Body of pancreas (tissue), 4 donors: ENCODE measurements at regions not wholly inside any gene's neighbourhood (a gene's known extent, or its start where the extent isn't known, plus 50 kb on each side); places are given as distances from the start of the nearest gene placed in this dataset.

Experiments used
- ATAC-seq: fragments of 150-250 bp; one replicate; pipeline ENCODE4 v1.9.1; 2016
- DNase-seq, 4 donors: peaks; one replicate each; pipeline ENCODE4 v3.0.0-alpha.2; 2019
- H3K27ac ChIP-seq, 4 donors: fragments of 200-600 bp; sonication (generic); 1 replicate in 3 of 4; 2 replicates in 1 of 4; pipeline versions ENCODE4 v1.5.1 to v1.6.1; 2016 to 2019; ENCODE audit warnings: mild to moderate bottlenecking in 1 of 4, mixed read lengths in 1 of 4, moderate library complexity in 1 of 4
- H3K27me3 ChIP-seq, 2 donors: fragments of 200-600 bp; sonication (generic); one replicate each; pipeline ENCODE4 v1.6.0; 2016; ENCODE audit warnings: mild to moderate bottlenecking in 1 of 2
- H3K36me3 ChIP-seq, 2 donors: fragments of 200-600 bp; sonication (generic); replicated peaks in 1 of 2; 2 replicates each; pipeline ENCODE4 v1.5.1; 2016; ENCODE audit warnings: low read depth in 2 of 2; ENCODE audit not compliant: insufficient read depth in 1 of 2
- H3K4me1 ChIP-seq: fragments of 200-600 bp; sonication (generic); one replicate; pipeline ENCODE4 v1.6.0; 2016
- H3K4me3 ChIP-seq, 2 donors: fragments of 200-600 bp; sonication (generic); 1 replicate in 1 of 2; 2 replicates in 1 of 2; pipeline ENCODE4 v1.5.1; 2016 to 2019
- H3K9me3 ChIP-seq, 3 donors: fragments of 200-600 bp; sonication (generic); 1 replicate in 2 of 3; 2 replicates in 1 of 3; pipeline ENCODE4 v1.5.1; 2016
- POLR2A ChIP-seq, 3 donors: fragments of 450-650 bp; IDR thresholded peaks; one replicate each; pipeline ENCODE4 v1.6.1; 2016; ENCODE audit warnings: antibody characterized with exemption in 3 of 3, mild to moderate bottlenecking in 2 of 3
- WGBS, 2 donors: methylation state at CpG; one replicate each; pipeline ENCODE4 v1.1.5; 2017; 5-methylcytosine and 5-hydroxymethylcytosine counted together
- intact Hi-C: fragments of 100-400 bp; cut with DNase I; formaldehyde crosslinking; loops from one replicate; pipeline ENCODE4 v1.15.1; 2023
- TF ChIP-seq, protein P1 (sequence below), 7 experiments: fragments of 450-650 bp in 4 of 7; fragments of 200-600 bp in 3 of 7; sonication (generic) in 3 of 7; IDR thresholded peaks; one replicate each; pipeline ENCODE4 v1.5.1; 2016 to 2019; ENCODE audit warnings: antibody characterized with exemption in 7 of 7

GRCh38 chr18:42445359-42445758 lies 490.3 kb downstream of the PIK3C3 start:
- H3K9me3 ChIP-seq, result peaks cover 0 to 18% (median 0%) of the 10 kb centered on the region in 3 donors

DNA sequence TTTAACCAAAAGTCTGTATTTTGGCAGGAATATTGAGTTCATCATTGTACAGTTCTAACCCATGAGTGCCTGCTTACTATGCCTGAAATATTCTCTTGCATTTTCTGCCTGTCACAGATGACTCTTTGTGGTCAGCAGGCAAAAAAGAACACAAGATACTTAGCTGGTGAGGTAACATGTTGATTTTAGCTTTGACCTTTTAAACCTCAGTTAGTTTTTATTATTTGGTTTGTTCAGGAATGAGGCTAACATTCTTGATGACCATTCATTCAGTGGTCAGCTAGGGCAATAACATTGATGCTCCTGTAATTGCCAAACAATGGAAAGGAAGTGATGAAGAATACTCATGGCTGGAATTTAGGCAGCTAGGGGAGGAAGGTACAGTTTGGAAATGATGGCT lies 491.2 kb downstream of the PIK3C3 start:
- ATAC-seq, result no peak
- Histone ChIP-seq H3K36me3 (no peaks in the 10 kb centered on the region), H3K27ac (no peak overlapping the region), H3K27me3 (no peaks in the 10 kb centered on the region), H3K4me3 (no peak overlapping the region), H3K4me1 (no peaks in the 10 kb centered on the region), H3K9me3 (peaks cover 0 to 18% (median 0%) of the 10 kb centered on the region in 3 donors)
- TF ChIP-seq POLR2A (IDR thresholded peaks at IDR 0.05), result no peak
- TF ChIP-seq, protein P1, sequence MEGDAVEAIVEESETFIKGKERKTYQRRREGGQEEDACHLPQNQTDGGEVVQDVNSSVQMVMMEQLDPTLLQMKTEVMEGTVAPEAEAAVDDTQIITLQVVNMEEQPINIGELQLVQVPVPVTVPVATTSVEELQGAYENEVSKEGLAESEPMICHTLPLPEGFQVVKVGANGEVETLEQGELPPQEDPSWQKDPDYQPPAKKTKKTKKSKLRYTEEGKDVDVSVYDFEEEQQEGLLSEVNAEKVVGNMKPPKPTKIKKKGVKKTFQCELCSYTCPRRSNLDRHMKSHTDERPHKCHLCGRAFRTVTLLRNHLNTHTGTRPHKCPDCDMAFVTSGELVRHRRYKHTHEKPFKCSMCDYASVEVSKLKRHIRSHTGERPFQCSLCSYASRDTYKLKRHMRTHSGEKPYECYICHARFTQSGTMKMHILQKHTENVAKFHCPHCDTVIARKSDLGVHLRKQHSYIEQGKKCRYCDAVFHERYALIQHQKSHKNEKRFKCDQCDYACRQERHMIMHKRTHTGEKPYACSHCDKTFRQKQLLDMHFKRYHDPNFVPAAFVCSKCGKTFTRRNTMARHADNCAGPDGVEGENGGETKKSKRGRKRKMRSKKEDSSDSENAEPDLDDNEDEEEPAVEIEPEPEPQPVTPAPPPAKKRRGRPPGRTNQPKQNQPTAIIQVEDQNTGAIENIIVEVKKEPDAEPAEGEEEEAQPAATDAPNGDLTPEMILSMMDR (IDR thresholded peaks at IDR 0.05), result no peak
- intact Hi-C loops, result no loop called here
- DNase-seq, result no peak

More at GRCh38 chr18:42445359-42445758, 490.3 kb downstream of the PIK3C3 start:
- Histone ChIP-seq H3K4me3 (no peak overlapping the region), H3K27me3 (no peaks in the 10 kb centered on the region), H3K36me3 (no peaks in the 10 kb centered on the region), H3K27ac (no peak overlapping the region), H3K4me1 (no peaks in the 10 kb centered on the region)
- ATAC-seq (no peak), DNase-seq (no peak)
- intact Hi-C loops, result no loop called here
- TF ChIP-seq POLR2A (IDR thresholded peaks at IDR 0.05), result no peak
- TF ChIP-seq, protein P1 (IDR thresholded peaks at IDR 0.05), result no peak
- 49 to 65% methylated on average over 2 of the region's 2 CpGs for WGBS, 2 donors

- H3K27me3 ChIP-seq, result no peaks in the 10 kb centered on the region
- no peak overlapping the region for H3K27ac ChIP-seq
- no peaks in the 10 kb centered on the region for H3K4me1 ChIP-seq
- no peak for DNase-seq
- WGBS, 2 donors, result 88 to 92% methylated on average over 1 of the region's 1 CpG
- no peak overlapping the region for H3K4me3 ChIP-seq
- TF ChIP-seq POLR2A (IDR thresholded peaks at IDR 0.05), result no peak
- TF ChIP-seq, protein P1 (IDR thresholded peaks at IDR 0.05), result no peak
- ATAC-seq, result no peak
- peaks cover 0 to 18% (median 0%) of the 10 kb centered on the region in 3 donors for H3K9me3 ChIP-seq
- no peaks in the 10 kb centered on the region for H3K36me3 ChIP-seq
- intact Hi-C loops, result no loop called here
These were observed 492.7 kb downstream of the PIK3C3 start for GRCh38 chr18:42447688-42448087.

DNA sequence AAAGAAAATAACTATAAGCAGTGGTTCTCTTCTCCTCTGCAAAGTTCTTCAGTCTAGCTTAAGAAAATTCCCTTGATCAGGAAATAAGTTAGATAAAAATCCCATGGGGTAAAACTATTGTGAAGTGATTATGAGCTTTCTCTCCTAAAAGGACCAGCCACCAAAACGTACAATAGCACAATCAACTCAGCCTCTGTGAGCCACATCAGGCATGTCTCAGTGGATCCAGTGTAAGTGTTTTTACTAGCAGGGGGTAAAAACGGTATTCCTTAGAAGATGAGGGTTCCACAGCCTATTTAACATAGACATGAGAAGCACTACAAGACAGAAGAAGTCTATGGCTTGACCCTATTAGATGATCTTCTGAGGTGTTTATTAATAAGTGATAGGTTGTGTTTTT lies 503.2 kb downstream of the PIK3C3 start:
- H3K4me3 ChIP-seq, result no peak overlapping the region
- WGBS, 2 donors, result 20 to 24% methylated on average over 2 of the region's 2 CpGs
- DNase-seq (no peak), ATAC-seq (no peak)
- intact Hi-C loops, result no loop called here
- no peaks in the 10 kb centered on the region for H3K4me1 ChIP-seq
- no peaks in the 10 kb centered on the region for H3K27me3 ChIP-seq
- H3K27ac ChIP-seq, result no peak overlapping the region
- no peaks in the 10 kb centered on the region for H3K9me3 ChIP-seq
- no peak for TF ChIP-seq POLR2A (IDR thresholded peaks at IDR 0.05)
- TF ChIP-seq, protein P1 (IDR thresholded peaks at IDR 0.05), result no peak
- no peaks in the 10 kb centered on the region for H3K36me3 ChIP-seq

- DNase-seq, result no peak
- no peak overlapping the region for H3K4me3 ChIP-seq
- H3K4me1 ChIP-seq, result no peaks in the 10 kb centered on the region
- H3K9me3 ChIP-seq, result no peaks in the 10 kb centered on the region
- ATAC-seq, result no peak
- no peaks in the 10 kb centered on the region for H3K36me3 ChIP-seq
- H3K27me3 ChIP-seq, result no peaks in the 10 kb centered on the region
- 40 to 54% methylated on average over 2 of the region's 2 CpGs for WGBS, 2 donors
- TF ChIP-seq POLR2A (IDR thresholded peaks at IDR 0.05), result no peak
- TF ChIP-seq, protein P1 (IDR thresholded peaks at IDR 0.05), result no peak
- no peak overlapping the region for H3K27ac ChIP-seq
- intact Hi-C loops, result no loop called here
These were observed 504.8 kb downstream of the PIK3C3 start for GRCh38 chr18:42459873-42460272.
